ENCODE measurements at regions not wholly inside any gene's neighbourhood (a gene's known extent, or its start where the extent isn't known, plus 50 kb on each side); places are given as distances from the start of the nearest gene placed in this dataset.

DNA sequence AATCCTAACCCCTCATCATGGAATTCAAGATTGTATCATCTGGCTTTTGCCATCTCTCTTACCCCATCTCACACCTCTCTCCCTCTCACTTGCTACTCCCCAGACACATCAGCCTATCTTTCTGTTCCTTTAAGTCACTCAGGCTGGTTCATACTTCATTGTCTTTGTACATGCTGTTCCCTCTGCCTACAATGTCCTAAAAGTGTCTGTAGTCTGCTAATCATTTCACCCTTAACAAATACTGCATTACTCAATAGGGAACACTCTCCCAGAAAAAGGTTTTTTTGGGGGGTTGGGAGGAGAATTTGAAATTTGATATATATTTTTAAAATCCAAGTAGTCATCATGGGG, 146.2 kb upstream of the KLF7 start:
- no peak for TF ChIP-seq SP1 (IDR thresholded peaks at IDR 0.05)
- no peak for TF ChIP-seq ZNF384 (IDR thresholded peaks at IDR 0.05)
- no peak for TF ChIP-seq BHLHE40 (IDR thresholded peaks at IDR 0.05; ENCODE audit: borderline replicate concordance)
- TF ChIP-seq FOXK2 (IDR thresholded peaks at IDR 0.05), result no peak
- TF ChIP-seq, protein P1, sequence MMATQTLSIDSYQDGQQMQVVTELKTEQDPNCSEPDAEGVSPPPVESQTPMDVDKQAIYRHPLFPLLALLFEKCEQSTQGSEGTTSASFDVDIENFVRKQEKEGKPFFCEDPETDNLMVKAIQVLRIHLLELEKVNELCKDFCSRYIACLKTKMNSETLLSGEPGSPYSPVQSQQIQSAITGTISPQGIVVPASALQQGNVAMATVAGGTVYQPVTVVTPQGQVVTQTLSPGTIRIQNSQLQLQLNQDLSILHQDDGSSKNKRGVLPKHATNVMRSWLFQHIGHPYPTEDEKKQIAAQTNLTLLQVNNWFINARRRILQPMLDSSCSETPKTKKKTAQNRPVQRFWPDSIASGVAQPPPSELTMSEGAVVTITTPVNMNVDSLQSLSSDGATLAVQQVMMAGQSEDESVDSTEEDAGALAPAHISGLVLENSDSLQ (IDR thresholded peaks at IDR 0.05), result no peak
- TF ChIP-seq FOXA1 (IDR thresholded peaks at IDR 0.05), result no peak
